Skeletal muscle satellite cell (primary cell): ENCODE measurements at regions not wholly inside any gene's neighbourhood (a gene's known extent, or its start where the extent isn't known, plus 50 kb on each side); places are given as distances from the start of the nearest gene placed in this dataset.

Experiments
- H3K27me3 ChIP-seq: 2 replicates; pipeline ENCODE4 v1.7.0; 2013; ENCODE audit warnings: low read length; ENCODE audit not compliant: control insufficient read depth, insufficient read depth
- H3K36me3 ChIP-seq: 2 replicates; pipeline ENCODE4 v1.7.0; 2013; ENCODE audit warnings: mild to moderate bottlenecking, control low read depth, low read length; ENCODE audit not compliant: insufficient read depth
- H3K4me1 ChIP-seq: 2 replicates; pipeline ENCODE4 v1.7.0; 2013; ENCODE audit warnings: low read length; ENCODE audit not compliant: control insufficient read depth, insufficient read depth
- H3K4me2 ChIP-seq: 2 replicates; pipeline ENCODE4 v1.7.0; 2013; ENCODE audit warnings: mild to moderate bottlenecking, low read length
- H3K4me3 ChIP-seq: 2 replicates; pipeline ENCODE4 v1.7.0; 2013; ENCODE audit warnings: low read length
- H3K9ac ChIP-seq: 2 replicates; pipeline ENCODE4 v1.7.0; 2013; ENCODE audit warnings: mild to moderate bottlenecking, low read depth, low read length, moderate library complexity
- H3K9me3 ChIP-seq: replicated peaks from 2 replicates; pipeline ENCODE4 v1.7.0; 2013; ENCODE audit warnings: mild to moderate bottlenecking, control low read depth, low read length

- Histone ChIP-seq H3K9ac (no peak overlapping the region), H3K9me3 (no peaks in the 10 kb centered on the region), H3K27me3 (no peaks in the 10 kb centered on the region), H3K4me3 (no peak overlapping the region), H3K36me3 (no peaks in the 10 kb centered on the region), H3K4me2 (no peak overlapping the region), H3K4me1 (no peaks in the 10 kb centered on the region)
Measured at GRCh38 chr6:127019828-127020227, 98.6 kb upstream of the RSPO3 start.

DNA sequence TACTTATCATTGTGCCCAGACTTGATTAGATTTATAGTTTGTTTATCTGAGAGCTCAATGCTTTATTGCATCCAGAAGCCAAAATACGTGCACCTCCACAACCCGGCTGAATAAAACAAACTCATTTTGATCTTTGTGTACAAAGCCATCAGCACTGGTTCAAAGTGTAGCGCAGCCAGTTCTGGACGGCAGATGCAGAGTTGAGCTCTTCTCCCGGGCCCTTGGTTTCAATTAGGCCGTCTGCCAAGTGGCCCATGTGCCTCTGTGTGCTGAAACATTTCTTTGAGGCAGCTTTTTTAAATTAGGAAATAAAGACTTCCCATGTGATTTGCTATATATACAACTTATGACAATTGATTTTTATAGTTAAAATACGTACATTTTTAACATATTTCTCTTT, 96.2 kb upstream of the RSPO3 start:
- H3K9ac ChIP-seq, result no peak overlapping the region
- no peaks in the 10 kb centered on the region for H3K4me1 ChIP-seq
- no peaks in the 10 kb centered on the region for H3K27me3 ChIP-seq
- no peaks in the 10 kb centered on the region for H3K36me3 ChIP-seq
- no peaks in the 10 kb centered on the region for H3K9me3 ChIP-seq
- H3K4me3 ChIP-seq, result no peak overlapping the region
- H3K4me2 ChIP-seq, result no peak overlapping the region

DNA sequence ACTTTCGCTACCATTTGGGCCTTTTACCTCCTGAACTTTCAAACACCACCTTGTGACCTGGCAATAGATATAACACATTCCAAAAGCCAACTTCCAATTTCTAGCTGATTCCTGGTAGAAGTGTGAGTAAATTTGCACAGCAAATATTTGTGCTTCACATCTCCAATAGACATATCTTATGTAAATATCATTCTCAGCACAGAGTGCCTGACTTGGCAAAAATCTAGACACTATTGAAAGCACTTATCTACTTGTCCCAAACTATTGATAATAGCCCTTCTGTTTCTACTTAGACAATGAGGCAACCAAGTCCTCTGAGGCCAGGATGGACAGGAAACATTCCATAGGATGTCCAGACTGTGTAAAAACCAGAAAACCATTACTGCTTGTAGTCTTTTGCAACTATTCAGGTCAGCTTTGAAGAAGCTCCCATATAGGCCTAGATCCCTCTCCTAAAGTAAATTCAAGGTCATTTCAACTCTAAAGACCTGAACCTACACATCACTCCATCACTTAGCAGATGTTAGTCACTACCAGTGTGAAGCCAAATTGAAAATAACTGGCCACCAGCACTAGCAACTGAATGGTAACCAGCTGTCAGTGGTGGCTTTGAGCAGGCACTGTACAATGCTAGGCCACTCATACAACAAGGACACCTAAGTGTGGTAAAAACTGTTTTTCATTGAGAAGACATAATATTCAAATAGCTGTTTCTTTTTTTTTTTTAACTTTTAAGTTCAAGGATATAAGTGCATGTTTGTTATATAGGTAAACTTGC, 95.3 kb upstream of the RSPO3 start:
- Histone ChIP-seq H3K4me2 (no peak overlapping the region), H3K4me1 (no peaks in the 10 kb centered on the region), H3K9ac (no peak overlapping the region), H3K9me3 (no peaks in the 10 kb centered on the region), H3K27me3 (no peaks in the 10 kb centered on the region), H3K36me3 (no peaks in the 10 kb centered on the region), H3K4me3 (no peak overlapping the region)

GRCh38 chr6:127026247-127026646, 92.2 kb upstream of the RSPO3 start:
- Histone ChIP-seq H3K4me1 (no peaks in the 10 kb centered on the region), H3K36me3 (no peaks in the 10 kb centered on the region), H3K9ac (no peak overlapping the region), H3K4me2 (no peak overlapping the region), H3K9me3 (no peaks in the 10 kb centered on the region), H3K4me3 (no peak overlapping the region), H3K27me3 (no peaks in the 10 kb centered on the region)

DNA sequence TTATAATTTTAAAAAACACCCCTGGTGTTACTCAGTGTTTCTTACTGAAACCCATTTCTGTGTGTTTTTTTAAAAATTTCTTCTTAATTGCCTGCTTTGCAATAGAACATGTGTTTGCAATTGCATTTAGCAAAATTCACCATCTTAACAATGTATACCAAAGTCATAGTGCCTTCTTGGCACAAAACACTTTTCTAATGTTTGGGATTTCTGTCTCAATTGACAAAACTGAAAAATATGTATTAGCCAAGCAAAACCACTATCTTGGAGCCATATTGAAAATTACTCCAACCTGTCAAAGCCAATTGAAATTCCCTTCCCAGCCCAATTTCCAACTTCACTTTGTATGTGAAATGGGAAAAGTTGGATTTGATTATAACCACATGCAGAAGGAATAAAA, 88.4 kb upstream of the RSPO3 start:
- Histone ChIP-seq H3K4me2 (no peak overlapping the region), H3K4me3 (no peak overlapping the region), H3K36me3 (no peaks in the 10 kb centered on the region), H3K27me3 (no peaks in the 10 kb centered on the region), H3K9ac (no peak overlapping the region), H3K9me3 (no peaks in the 10 kb centered on the region), H3K4me1 (no peaks in the 10 kb centered on the region)

- Histone ChIP-seq H3K27me3 (no peaks in the 10 kb centered on the region), H3K36me3 (no peaks in the 10 kb centered on the region), H3K4me3 (no peak overlapping the region), H3K4me2 (no peak overlapping the region), H3K4me1 (no peaks in the 10 kb centered on the region), H3K9me3 (no peaks in the 10 kb centered on the region), H3K9ac (no peak overlapping the region)
Measured at GRCh38 chr6:127030836-127031235, 87.6 kb upstream of the RSPO3 start.

GRCh38 chr6:127031511-127031910, 87.0 kb upstream of the RSPO3 start:
- no peaks in the 10 kb centered on the region for H3K9me3 ChIP-seq
- no peak overlapping the region for H3K9ac ChIP-seq
- no peaks in the 10 kb centered on the region for H3K27me3 ChIP-seq
- no peaks in the 10 kb centered on the region for H3K4me1 ChIP-seq
- no peaks in the 10 kb centered on the region for H3K36me3 ChIP-seq
- H3K4me3 ChIP-seq, result no peak overlapping the region
- no peak overlapping the region for H3K4me2 ChIP-seq

- H3K4me1 ChIP-seq, result no peaks in the 10 kb centered on the region
- no peak overlapping the region for H3K4me3 ChIP-seq
- H3K4me2 ChIP-seq, result no peak overlapping the region
- H3K9me3 ChIP-seq, result no peaks in the 10 kb centered on the region
- no peaks in the 10 kb centered on the region for H3K27me3 ChIP-seq
- no peaks in the 10 kb centered on the region for H3K36me3 ChIP-seq
- no peak overlapping the region for H3K9ac ChIP-seq
Measured at GRCh38 chr6:127032971-127033370, 85.5 kb upstream of the RSPO3 start.

DNA sequence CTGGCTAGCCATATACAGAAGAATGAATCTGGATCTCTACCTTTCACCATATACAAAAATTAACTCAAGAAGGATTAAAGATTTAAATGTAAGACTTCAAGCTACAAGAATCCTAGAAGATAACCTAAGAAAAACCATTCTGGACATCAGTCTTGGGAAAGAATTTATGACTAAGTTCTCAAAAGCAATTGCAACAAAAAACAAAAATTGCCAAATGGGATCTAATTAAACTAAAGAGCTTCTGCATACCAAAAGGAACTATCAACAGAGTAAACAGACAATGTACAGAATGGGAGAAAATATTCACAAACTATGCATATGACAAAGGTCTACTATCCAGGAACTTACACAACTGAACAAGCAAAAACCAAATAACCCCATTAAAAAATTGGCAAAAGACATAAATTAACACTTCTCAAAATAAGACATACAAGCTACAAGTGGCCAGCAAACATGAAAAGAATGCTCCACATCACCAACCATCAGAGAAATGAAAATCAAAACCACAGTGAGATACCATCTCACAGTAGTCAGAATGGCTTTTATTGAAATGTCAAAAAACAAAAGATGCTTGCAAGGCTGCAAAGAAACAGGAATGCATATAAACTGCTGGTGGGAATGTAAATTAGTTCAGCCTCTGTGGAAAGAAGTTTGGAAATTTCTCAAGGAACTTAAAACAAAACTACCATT, 66.8 kb upstream of the RSPO3 start:
- Histone ChIP-seq H3K36me3 (no peaks in the 10 kb centered on the region), H3K27me3 (no peaks in the 10 kb centered on the region), H3K9ac (no peak overlapping the region), H3K4me3 (no peak overlapping the region), H3K4me1 (peaks cover 31% of the 10 kb centered on the region), H3K4me2 (no peak overlapping the region), H3K9me3 (no peaks in the 10 kb centered on the region)

DNA sequence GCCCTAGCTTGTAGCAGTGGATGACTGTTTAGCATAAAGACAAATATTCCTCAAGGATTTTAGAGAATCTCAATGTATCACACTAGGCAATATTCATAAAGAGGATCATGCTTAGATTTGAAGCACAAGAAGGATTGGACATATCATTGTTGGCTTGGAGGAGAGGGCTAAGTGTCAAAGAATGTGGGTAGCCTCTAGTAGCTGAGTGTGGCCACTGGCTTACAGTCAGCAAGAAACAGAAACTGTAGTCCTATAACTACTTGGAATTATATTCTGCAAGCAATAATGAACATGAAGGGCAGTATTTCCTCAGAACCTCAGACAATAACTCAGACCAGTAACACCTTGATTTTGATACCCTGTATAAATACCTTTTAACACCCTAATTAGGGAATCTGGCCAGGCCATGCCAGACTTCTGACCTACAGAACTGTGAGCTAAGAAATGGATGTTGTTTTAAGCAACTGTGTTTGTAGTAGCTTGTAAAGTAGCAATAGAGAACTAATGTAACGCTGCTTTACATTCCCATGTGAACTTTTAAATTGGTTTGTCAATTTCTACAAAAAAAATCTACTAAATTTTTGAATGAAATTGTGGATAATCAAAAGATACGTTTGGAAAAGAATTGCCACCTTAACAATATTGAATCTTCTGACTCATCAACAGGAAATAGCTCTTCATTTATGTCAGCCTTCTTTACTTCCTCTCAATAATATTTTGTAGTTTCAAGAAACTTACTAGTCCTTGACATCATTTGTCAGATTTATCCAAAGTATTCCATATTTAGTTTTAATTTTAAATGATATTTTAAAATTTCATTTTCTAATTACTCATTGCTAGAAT, 65.2 kb upstream of the RSPO3 start:
- Histone ChIP-seq H3K9me3 (no peaks in the 10 kb centered on the region), H3K4me1 (peaks cover 31% of the 10 kb centered on the region), H3K27me3 (no peaks in the 10 kb centered on the region), H3K4me2 (peak overlapping the region; percentile 12), H3K9ac (peak overlapping the region; percentile 16), H3K36me3 (no peaks in the 10 kb centered on the region), H3K4me3 (no peak overlapping the region)

DNA sequence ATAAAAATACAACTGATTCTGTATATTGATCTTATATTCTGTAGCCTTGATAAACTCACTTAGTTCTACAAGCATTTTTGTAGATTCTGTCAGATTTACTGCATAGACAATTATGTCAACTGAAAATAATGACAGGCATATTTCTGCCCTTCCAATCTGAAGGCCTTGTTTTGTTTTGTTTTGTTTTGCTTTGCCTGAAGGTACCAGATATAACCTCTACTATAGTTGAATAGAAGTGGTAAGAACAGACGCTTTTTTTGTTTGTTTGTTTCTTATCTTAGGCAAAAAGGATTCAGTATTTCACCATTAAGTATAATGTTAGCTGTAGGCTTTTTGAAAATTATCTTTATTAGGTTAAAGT, 64.6 kb upstream of the RSPO3 start:
- H3K9me3 ChIP-seq, result no peaks in the 10 kb centered on the region
- no peaks in the 10 kb centered on the region for H3K27me3 ChIP-seq
- H3K4me2 ChIP-seq, result no peak overlapping the region
- no peak overlapping the region for H3K4me3 ChIP-seq
- H3K9ac ChIP-seq, result no peak overlapping the region
- peaks cover 31% of the 10 kb centered on the region for H3K4me1 ChIP-seq
- H3K36me3 ChIP-seq, result no peaks in the 10 kb centered on the region
